HEK293 (cell line): ENCODE measurements at regions not wholly inside any gene's neighbourhood (a gene's known extent, or its start where the extent isn't known, plus 50 kb on each side); places are given as distances from the start of the nearest gene placed in this dataset.

ENCODE experiments used
- CTCF ChIA-PET: fragments of 350-600 bp; formaldehyde crosslinking; extraction: SDS; loops from one replicate; lab custom pipeline; 2021; ENCODE audit warnings: antibody characterized with exemption; lab: Yijun Ruan, JAX
- POLR2A ChIA-PET: fragments of 300-600 bp; formaldehyde crosslinking; extraction: SDS; loops from one replicate; lab custom pipeline; 2020; ENCODE audit warnings: antibody characterized with exemption, inconsistent platforms; lab: Yijun Ruan, JAX
- H3K27ac ChIP-seq: fragments of 200-500 bp; sonication (Bioruptor generic); 2 replicates; pipeline ENCODE4 v1.5.1; 2014; ENCODE audit warnings: low read depth, low read length, control low read depth, inconsistent platforms; ENCODE audit errors: extremely low read depth
- H3K36me3 ChIP-seq, 2 experiments: fragments of 200-500 bp in 1 of 2; sonication (Bioruptor generic) in 1 of 2; 1 replicate in 1 of 2; 2 replicates in 1 of 2; pipeline ENCODE4 v1.5.1; 2014 to 2017; ENCODE audit warnings: inconsistent platforms in 2 of 2, low read length in 2 of 2; ENCODE audit not compliant: control insufficient read depth in 2 of 2, insufficient read depth in 1 of 2
- H3K4me1 ChIP-seq: fragments of 200-500 bp; sonication (Bioruptor generic); 2 replicates; pipeline ENCODE4 v1.5.1; 2014; ENCODE audit warnings: mild to moderate bottlenecking, low read length, inconsistent platforms; ENCODE audit not compliant: control insufficient read depth, insufficient read depth
- H3K4me3 ChIP-seq: 2 replicates; pipeline ENCODE4 v1.5.1; 2011; ENCODE audit warnings: low read depth, mild to moderate bottlenecking, control low read depth, low read length, moderate library complexity
- H3K9me3 ChIP-seq: fragments of 200-500 bp; sonication (Bioruptor generic); 2 replicates; pipeline ENCODE4 v1.5.1; 2014; ENCODE audit warnings: low read depth, low read length, inconsistent platforms; ENCODE audit not compliant: control insufficient read depth, insufficient read depth
- KLF1 ChIP-seq: fragments of 450-650 bp; formaldehyde crosslinking; IDR thresholded peaks from 2 replicates; pipeline ENCODE4 v1.5.1; 2016; ENCODE audit warnings: missing biosample characterization, missing genetic modification characterization
- MYNN ChIP-seq: fragments of 450-650 bp; formaldehyde crosslinking; IDR thresholded peaks from 2 replicates; pipeline ENCODE4 v1.5.1; 2016; ENCODE audit warnings: missing biosample characterization, missing genetic modification characterization, borderline replicate concordance
- PBX3 ChIP-seq: sonication (generic); formaldehyde crosslinking; IDR thresholded peaks from 2 replicates; pipeline ENCODE4 v1.8.1; 2022; ENCODE audit warnings: mild to moderate bottlenecking, moderate library complexity, missing genetic modification reagents
- PRDM10 ChIP-seq: fragments of 450-650 bp; formaldehyde crosslinking; IDR thresholded peaks from 2 replicates; pipeline ENCODE4 v1.5.1; 2016; ENCODE audit warnings: missing biosample characterization, missing genetic modification characterization
- ZNF10 ChIP-seq: fragments of 450-650 bp; formaldehyde crosslinking; IDR thresholded peaks from 2 replicates; pipeline ENCODE4 v1.5.1; 2017; ENCODE audit warnings: missing biosample characterization, missing genetic modification characterization
- ZNF221 ChIP-seq: fragments of 450-650 bp; formaldehyde crosslinking; IDR thresholded peaks from 2 replicates; pipeline ENCODE4 v1.5.1; 2017; ENCODE audit warnings: missing biosample characterization, missing genetic modification characterization, borderline replicate concordance
- ZNF274 ChIP-seq, 2 experiments: fragments of 200-500 bp in 1 of 2; fragments of 450-650 bp in 1 of 2; sonication (Bioruptor generic) in 1 of 2; formaldehyde crosslinking in 1 of 2; IDR thresholded peaks; 2 replicates each; pipeline versions ENCODE4 v1.5.1 to v1.6.1; 2014 to 2016; ENCODE audit warnings: borderline replicate concordance in 1 of 2, inconsistent platforms in 1 of 2, low read length in 1 of 2, missing biosample characterization in 1 of 2, missing genetic modification characterization in 1 of 2
- ZNF350 ChIP-seq: fragments of 450-650 bp; formaldehyde crosslinking; IDR thresholded peaks from 2 replicates; pipeline ENCODE4 v1.5.0; 2017; ENCODE audit warnings: missing biosample characterization, mild to moderate bottlenecking, missing genetic modification characterization
- ZNF37A ChIP-seq: fragments of 450-650 bp; IDR thresholded peaks from 2 replicates; pipeline ENCODE4 v1.5.1; 2018; ENCODE audit warnings: missing biosample characterization, missing genetic modification characterization
- ZNF416 ChIP-seq: fragments of 450-650 bp; formaldehyde crosslinking; IDR thresholded peaks from 2 replicates; pipeline ENCODE4 v1.5.1; 2016; ENCODE audit warnings: missing biosample characterization, missing genetic modification characterization
- ZNF473 ChIP-seq: fragments of 450-650 bp; formaldehyde crosslinking; IDR thresholded peaks from 2 replicates; pipeline ENCODE4 v1.5.1; 2017; ENCODE audit warnings: missing biosample characterization, missing genetic modification characterization
- ZNF514 ChIP-seq: fragments of 450-650 bp; formaldehyde crosslinking; IDR thresholded peaks from 2 replicates; pipeline ENCODE4 v1.5.1; 2016; ENCODE audit warnings: missing biosample characterization, missing genetic modification characterization
- ZNF664 ChIP-seq: fragments of 450-650 bp; formaldehyde crosslinking; IDR thresholded peaks from 2 replicates; pipeline ENCODE4 v1.5.1; 2016; ENCODE audit warnings: missing biosample characterization, missing genetic modification characterization
- ZNF768 ChIP-seq: fragments of 450-650 bp; formaldehyde crosslinking; IDR thresholded peaks from 2 replicates; pipeline ENCODE4 v1.5.1; 2018; ENCODE audit warnings: missing biosample characterization, mild to moderate bottlenecking, missing genetic modification characterization
- ZNF777 ChIP-seq: fragments of 450-650 bp; formaldehyde crosslinking; IDR thresholded peaks from 2 replicates; pipeline ENCODE4 v1.5.1; 2017; ENCODE audit warnings: missing biosample characterization, missing genetic modification characterization, borderline replicate concordance
- TF ChIP-seq, protein P1 (sequence below): fragments of 450-650 bp; formaldehyde crosslinking; IDR thresholded peaks from 2 replicates; pipeline ENCODE4 v1.5.1; 2016; ENCODE audit warnings: missing biosample characterization, missing genetic modification characterization, low read depth
- TF ChIP-seq, protein P2 (sequence below): fragments of 450-650 bp; formaldehyde crosslinking; IDR thresholded peaks from 2 replicates; pipeline ENCODE4 v1.5.1; 2016; ENCODE audit warnings: missing biosample characterization, missing genetic modification characterization, borderline replicate concordance

DNA sequence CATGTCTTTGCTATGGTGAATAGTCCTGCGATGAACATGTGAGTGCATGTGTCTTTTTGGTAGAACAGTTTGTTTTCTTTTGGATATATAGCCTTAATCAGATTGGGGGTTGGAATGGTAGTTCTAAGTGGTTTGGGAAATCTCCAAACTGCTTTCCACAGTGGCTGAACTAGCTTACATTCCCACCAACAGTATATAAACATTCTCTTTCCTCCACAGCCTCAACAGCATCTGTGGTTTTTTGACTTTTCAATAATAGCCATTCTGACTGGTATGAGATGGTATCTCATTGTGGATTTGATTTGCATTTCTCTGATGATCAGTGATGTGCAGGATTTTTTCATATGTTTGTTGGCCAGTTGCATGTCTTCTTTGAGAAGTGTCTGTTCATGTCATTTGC lies 112.2 kb upstream of the SESTD1 start:
- no peaks in the 10 kb centered on the region for H3K4me1 ChIP-seq
- CTCF ChIA-PET = no interaction called here
- TF ChIP-seq ZNF768 (tag by site-specific recombination) (no peak), ZNF10 (no peak), ZNF416 (tag by site-specific recombination) (no peak), MYNN (no peak), ZNF274 (IDR thresholded peaks at IDR 0.05; ENCODE audit: low read length) (no peak), ZNF274 (tag by site-specific recombination; IDR thresholded peaks at IDR 0.05; ENCODE audit: borderline replicate concordance) (no peak), KLF1 (tag by site-specific recombination) (no peak), ZNF664 (tag by site-specific recombination) (no peak), ZNF221 (tag by site-specific recombination) (no peak)
- TF ChIP-seq, protein P1, sequence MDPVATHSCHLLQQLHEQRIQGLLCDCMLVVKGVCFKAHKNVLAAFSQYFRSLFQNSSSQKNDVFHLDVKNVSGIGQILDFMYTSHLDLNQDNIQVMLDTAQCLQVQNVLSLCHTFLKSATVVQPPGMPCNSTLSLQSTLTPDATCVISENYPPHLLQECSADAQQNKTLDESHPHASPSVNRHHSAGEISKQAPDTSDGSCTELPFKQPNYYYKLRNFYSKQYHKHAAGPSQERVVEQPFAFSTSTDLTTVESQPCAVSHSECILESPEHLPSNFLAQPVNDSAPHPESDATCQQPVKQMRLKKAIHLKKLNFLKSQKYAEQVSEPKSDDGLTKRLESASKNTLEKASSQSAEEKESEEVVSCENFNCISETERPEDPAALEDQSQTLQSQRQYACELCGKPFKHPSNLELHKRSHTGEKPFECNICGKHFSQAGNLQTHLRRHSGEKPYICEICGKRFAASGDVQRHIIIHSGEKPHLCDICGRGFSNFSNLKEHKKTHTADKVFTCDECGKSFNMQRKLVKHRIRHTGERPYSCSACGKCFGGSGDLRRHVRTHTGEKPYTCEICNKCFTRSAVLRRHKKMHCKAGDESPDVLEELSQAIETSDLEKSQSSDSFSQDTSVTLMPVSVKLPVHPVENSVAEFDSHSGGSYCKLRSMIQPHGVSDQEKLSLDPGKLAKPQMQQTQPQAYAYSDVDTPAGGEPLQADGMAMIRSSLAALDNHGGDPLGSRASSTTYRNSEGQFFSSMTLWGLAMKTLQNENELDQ (tag by site-specific recombination) = no peak
- no peaks in the 10 kb centered on the region for H3K36me3 ChIP-seq
- POLR2A ChIA-PET = no interaction called here
- H3K27ac ChIP-seq = no peak overlapping the region
- no peaks in the 10 kb centered on the region for H3K9me3 ChIP-seq
- no peak overlapping the region for H3K4me3 ChIP-seq

DNA sequence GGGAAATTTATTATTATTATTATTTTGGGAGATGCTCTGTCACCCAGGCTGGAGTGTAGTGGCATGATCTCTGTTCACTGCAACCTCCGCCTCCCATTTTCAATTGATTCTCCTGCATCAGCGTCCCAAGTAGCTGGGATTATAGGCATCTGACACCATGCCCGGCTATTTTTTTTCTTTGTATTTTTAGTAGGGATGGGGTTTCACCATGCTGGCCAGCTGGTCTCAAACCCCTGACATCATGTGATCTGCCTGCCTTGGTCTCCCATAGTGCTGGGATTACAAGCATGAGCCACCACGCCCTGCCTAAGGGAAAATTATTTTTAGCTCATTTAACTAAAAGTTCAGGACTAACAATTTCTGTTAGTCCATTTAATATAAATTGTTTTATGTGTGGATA lies 109.2 kb upstream of the SESTD1 start:
- ChIA-PET POLR2A (no interaction called here), CTCF (interaction anchor here (1.0 kb wide), 1 partner anchor 49 kb away, joined by 3 read pairs; no protein-coding TSS in a partner anchor)
- no peak overlapping the region for H3K4me3 ChIP-seq
- H3K27ac ChIP-seq = no peak overlapping the region
- H3K4me1 ChIP-seq = no peaks in the 10 kb centered on the region
- no peaks in the 10 kb centered on the region for H3K36me3 ChIP-seq
- no peaks in the 10 kb centered on the region for H3K9me3 ChIP-seq
- TF ChIP-seq ZNF350 (tag by site-specific recombination) (no peak), ZNF777 (tag by site-specific recombination) (no peak), ZNF473 (tag by site-specific recombination) (no peak), ZNF37A (no peak), PBX3 (CRISPR knock-in tag) (no peak), ZNF514 (tag by site-specific recombination) (no peak), PRDM10 (tag by site-specific recombination) (no peak)
- TF ChIP-seq, protein P2, sequence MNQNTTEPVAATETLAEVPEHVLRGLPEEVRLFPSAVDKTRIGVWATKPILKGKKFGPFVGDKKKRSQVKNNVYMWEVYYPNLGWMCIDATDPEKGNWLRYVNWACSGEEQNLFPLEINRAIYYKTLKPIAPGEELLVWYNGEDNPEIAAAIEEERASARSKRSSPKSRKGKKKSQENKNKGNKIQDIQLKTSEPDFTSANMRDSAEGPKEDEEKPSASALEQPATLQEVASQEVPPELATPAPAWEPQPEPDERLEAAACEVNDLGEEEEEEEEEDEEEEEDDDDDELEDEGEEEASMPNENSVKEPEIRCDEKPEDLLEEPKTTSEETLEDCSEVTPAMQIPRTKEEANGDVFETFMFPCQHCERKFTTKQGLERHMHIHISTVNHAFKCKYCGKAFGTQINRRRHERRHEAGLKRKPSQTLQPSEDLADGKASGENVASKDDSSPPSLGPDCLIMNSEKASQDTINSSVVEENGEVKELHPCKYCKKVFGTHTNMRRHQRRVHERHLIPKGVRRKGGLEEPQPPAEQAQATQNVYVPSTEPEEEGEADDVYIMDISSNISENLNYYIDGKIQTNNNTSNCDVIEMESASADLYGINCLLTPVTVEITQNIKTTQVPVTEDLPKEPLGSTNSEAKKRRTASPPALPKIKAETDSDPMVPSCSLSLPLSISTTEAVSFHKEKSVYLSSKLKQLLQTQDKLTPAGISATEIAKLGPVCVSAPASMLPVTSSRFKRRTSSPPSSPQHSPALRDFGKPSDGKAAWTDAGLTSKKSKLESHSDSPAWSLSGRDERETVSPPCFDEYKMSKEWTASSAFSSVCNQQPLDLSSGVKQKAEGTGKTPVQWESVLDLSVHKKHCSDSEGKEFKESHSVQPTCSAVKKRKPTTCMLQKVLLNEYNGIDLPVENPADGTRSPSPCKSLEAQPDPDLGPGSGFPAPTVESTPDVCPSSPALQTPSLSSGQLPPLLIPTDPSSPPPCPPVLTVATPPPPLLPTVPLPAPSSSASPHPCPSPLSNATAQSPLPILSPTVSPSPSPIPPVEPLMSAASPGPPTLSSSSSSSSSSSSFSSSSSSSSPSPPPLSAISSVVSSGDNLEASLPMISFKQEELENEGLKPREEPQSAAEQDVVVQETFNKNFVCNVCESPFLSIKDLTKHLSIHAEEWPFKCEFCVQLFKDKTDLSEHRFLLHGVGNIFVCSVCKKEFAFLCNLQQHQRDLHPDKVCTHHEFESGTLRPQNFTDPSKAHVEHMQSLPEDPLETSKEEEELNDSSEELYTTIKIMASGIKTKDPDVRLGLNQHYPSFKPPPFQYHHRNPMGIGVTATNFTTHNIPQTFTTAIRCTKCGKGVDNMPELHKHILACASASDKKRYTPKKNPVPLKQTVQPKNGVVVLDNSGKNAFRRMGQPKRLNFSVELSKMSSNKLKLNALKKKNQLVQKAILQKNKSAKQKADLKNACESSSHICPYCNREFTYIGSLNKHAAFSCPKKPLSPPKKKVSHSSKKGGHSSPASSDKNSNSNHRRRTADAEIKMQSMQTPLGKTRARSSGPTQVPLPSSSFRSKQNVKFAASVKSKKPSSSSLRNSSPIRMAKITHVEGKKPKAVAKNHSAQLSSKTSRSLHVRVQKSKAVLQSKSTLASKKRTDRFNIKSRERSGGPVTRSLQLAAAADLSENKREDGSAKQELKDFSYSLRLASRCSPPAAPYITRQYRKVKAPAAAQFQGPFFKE (tag by site-specific recombination) = no peak
